Immature natural killer cell (primary cell): ENCODE measurements at regions not wholly inside any gene's neighbourhood (a gene's known extent, or its start where the extent isn't known, plus 50 kb on each side); places are given as distances from the start of the nearest gene placed in this dataset.
"Not testable (repeated sequence)": the region's sequence is repeated elsewhere in the genome, so short reads cannot be mapped to it uniquely, and the experiment has no call there.

Experiments
- DNase-seq, 3 donors: peaks; one replicate each; pipeline ENCODE4 v3.0.0; 2022; ENCODE audit warnings: mixed read lengths in 1 of 3
- H3K27ac Mint-ChIP-seq, 6 donors: one replicate each; pipeline ENCODE4 v1.8.0; 2020; ENCODE audit warnings: mixed read lengths in 6 of 6, mild to moderate bottlenecking in 5 of 6, inconsistent platforms in 4 of 6, moderate library complexity in 3 of 6
- H3K27me3 Mint-ChIP-seq, 3 donors: one replicate each; pipeline ENCODE4 v1.8.0; 2020 to 2021; ENCODE audit warnings: low read depth in 3 of 3, mild to moderate bottlenecking in 3 of 3, mixed read lengths in 3 of 3, moderate library complexity in 3 of 3, inconsistent platforms in 1 of 3
- H3K36me3 Mint-ChIP-seq, 3 donors: one replicate each; pipeline ENCODE4 v1.8.0; 2020; ENCODE audit warnings: mixed read lengths in 3 of 3, inconsistent platforms in 2 of 3, mild to moderate bottlenecking in 2 of 3
- H3K4me1 Mint-ChIP-seq, 2 donors: one replicate each; pipeline ENCODE4 v1.8.0; 2020; ENCODE audit warnings: inconsistent platforms in 2 of 2, mild to moderate bottlenecking in 2 of 2, mixed read lengths in 2 of 2, moderate library complexity in 1 of 2
- H3K4me3 Mint-ChIP-seq, 5 donors: one replicate each; pipeline ENCODE4 v1.8.0; 2020; ENCODE audit warnings: mild to moderate bottlenecking in 5 of 5, mixed read lengths in 5 of 5, inconsistent platforms in 3 of 5, moderate library complexity in 3 of 5
- H3K9me3 Mint-ChIP-seq, 6 donors: one replicate each; pipeline ENCODE4 v1.8.0; 2020; ENCODE audit warnings: mild to moderate bottlenecking in 6 of 6, mixed read lengths in 6 of 6, inconsistent platforms in 4 of 6, moderate library complexity in 3 of 6

GRCh38 chr9:74044844-74045243 is 452.3 kb upstream of the RORB start:
- Mint-ChIP-seq H3K9me3 (peaks cover 0 to 7% (median 0%) of the 10 kb centered on the region in 6 donors), H3K27ac (no peak overlapping the region), H3K36me3 (peaks cover 0 to 5% (median 0%) of the 10 kb centered on the region in 3 donors), H3K4me3 (no peak overlapping the region), H3K27me3 (peaks cover 0 to 2% (median 0%) of the 10 kb centered on the region in 3 donors), H3K4me1 (no peaks in the 10 kb centered on the region)
- DNase-seq, result no peak

- Mint-ChIP-seq H3K9me3 (peaks cover 0 to 31% (median 4%) of the 10 kb centered on the region in 6 donors), H3K27me3 (peaks cover 0 to 2% (median 0%) of the 10 kb centered on the region in 3 donors), H3K4me1 (no peaks in the 10 kb centered on the region), H3K27ac (no peak overlapping the region), H3K36me3 (no peaks in the 10 kb centered on the region), H3K4me3 (no peak overlapping the region)
- DNase-seq, result no peak
Measured at GRCh38 chr9:74056023-74056422, 441.1 kb upstream of the RORB start.

GRCh38 chr9:74057051-74057450 is 440.1 kb upstream of the RORB start:
- not testable (repeated sequence) for H3K27me3 Mint-ChIP-seq, H3K36me3 Mint-ChIP-seq, H3K4me1 Mint-ChIP-seq, H3K4me3 Mint-ChIP-seq, DNase-seq, H3K27ac Mint-ChIP-seq
- H3K9me3 Mint-ChIP-seq, result peaks cover under 1 to 34% (median 4%) of the 10 kb centered on the region in 6 donors

GRCh38 chr9:74064702-74065101 is 432.4 kb upstream of the RORB start:
- Mint-ChIP-seq H3K9me3 (peaks cover 0 to 11% (median 0%) of the 10 kb centered on the region in 6 donors), H3K4me3 (no peak overlapping the region), H3K27ac (no peak overlapping the region), H3K36me3 (peaks cover 0 to 4% (median 0%) of the 10 kb centered on the region in 3 donors), H3K4me1 (no peaks in the 10 kb centered on the region), H3K27me3 (peaks cover 0 to 5% (median 0%) of the 10 kb centered on the region in 3 donors)
- DNase-seq, result no peak

GRCh38 chr9:74066128-74066527 is 431.0 kb upstream of the RORB start:
- no peak for DNase-seq
- Mint-ChIP-seq H3K9me3 (peaks cover 0 to 8% (median 2%) of the 10 kb centered on the region in 6 donors), H3K4me1 (no peaks in the 10 kb centered on the region), H3K27me3 (peaks cover 0 to 4% (median 0%) of the 10 kb centered on the region in 3 donors), H3K4me3 (no peak overlapping the region), H3K36me3 (peaks cover 0 to 5% (median 0%) of the 10 kb centered on the region in 3 donors), H3K27ac (no peak overlapping the region)

GRCh38 chr9:74066605-74067004 is 430.5 kb upstream of the RORB start:
- Mint-ChIP-seq H3K27ac (no peak overlapping the region), H3K4me3 (no peak overlapping the region), H3K4me1 (no peaks in the 10 kb centered on the region), H3K9me3 (peaks cover 1 to 11% (median 5%) of the 10 kb centered on the region in 6 donors), H3K36me3 (peaks cover 0 to 10% (median 4%) of the 10 kb centered on the region in 3 donors), H3K27me3 (peaks cover 0 to 3% (median 1%) of the 10 kb centered on the region in 3 donors)
- no peak for DNase-seq

GRCh38 chr9:74071502-74071901 is 425.6 kb upstream of the RORB start:
- peaks cover 2 to 31% (median 18%) of the 10 kb centered on the region in 6 donors for H3K9me3 Mint-ChIP-seq
- H3K27me3 Mint-ChIP-seq, result peaks cover 0 to 2% (median 0%) of the 10 kb centered on the region in 3 donors
- no peaks in the 10 kb centered on the region for H3K4me1 Mint-ChIP-seq
- no peak for DNase-seq
- H3K4me3 Mint-ChIP-seq, result no peak overlapping the region
- no peak overlapping the region for H3K27ac Mint-ChIP-seq
- peaks cover 0 to 9% (median 6%) of the 10 kb centered on the region in 3 donors for H3K36me3 Mint-ChIP-seq

GRCh38 chr9:74073897-74074296 is 423.2 kb upstream of the RORB start:
- Mint-ChIP-seq H3K4me1 (no peaks in the 10 kb centered on the region), H3K9me3 (peaks cover 2 to 31% (median 18%) of the 10 kb centered on the region in 6 donors), H3K27me3 (peaks cover 0 to 2% (median 0%) of the 10 kb centered on the region in 3 donors), H3K36me3 (peaks cover 0 to 11% (median 9%) of the 10 kb centered on the region in 3 donors), H3K27ac (no peak overlapping the region), H3K4me3 (no peak overlapping the region)
- DNase-seq, result no peak

GRCh38 chr9:74078647-74079046 is 418.5 kb upstream of the RORB start:
- no peak overlapping the region for H3K4me3 Mint-ChIP-seq
- H3K27ac Mint-ChIP-seq, result no peak overlapping the region
- H3K4me1 Mint-ChIP-seq, result no peaks in the 10 kb centered on the region
- peaks cover 0 to 7% (median 1%) of the 10 kb centered on the region in 3 donors for H3K36me3 Mint-ChIP-seq
- DNase-seq, result no peak
- peaks cover 0 to 15% (median 2%) of the 10 kb centered on the region in 6 donors for H3K9me3 Mint-ChIP-seq
- H3K27me3 Mint-ChIP-seq, result peaks cover 0 to 3% (median 0%) of the 10 kb centered on the region in 3 donors

GRCh38 chr9:74080652-74081051 is 416.5 kb upstream of the RORB start:
- H3K9me3 Mint-ChIP-seq, H3K27me3 Mint-ChIP-seq, H3K4me1 Mint-ChIP-seq, H3K4me3 Mint-ChIP-seq, H3K36me3 Mint-ChIP-seq, DNase-seq, H3K27ac Mint-ChIP-seq: not testable (repeated sequence)

GRCh38 chr9:74083681-74084433 is 413.3 kb upstream of the RORB start:
- peaks cover 0 to 8% (median 0%) of the 10 kb centered on the region in 6 donors for H3K9me3 Mint-ChIP-seq
- no peak overlapping the region for H3K27ac Mint-ChIP-seq
- H3K4me3 Mint-ChIP-seq, result no peak overlapping the region
- peaks cover 0 to 6% (median 0%) of the 10 kb centered on the region in 3 donors for H3K27me3 Mint-ChIP-seq
- H3K36me3 Mint-ChIP-seq, result peaks cover 0 to 2% (median 0%) of the 10 kb centered on the region in 3 donors
- no peak for DNase-seq
- no peaks in the 10 kb centered on the region for H3K4me1 Mint-ChIP-seq

- H3K36me3 Mint-ChIP-seq, H3K27ac Mint-ChIP-seq, H3K9me3 Mint-ChIP-seq, H3K27me3 Mint-ChIP-seq, H3K4me3 Mint-ChIP-seq, DNase-seq, H3K4me1 Mint-ChIP-seq: not testable (repeated sequence)
Measured at GRCh38 chr9:74085384-74086037, 411.6 kb upstream of the RORB start.

GRCh38 chr9:74090921-74091320 is 406.2 kb upstream of the RORB start:
- not testable (repeated sequence) for H3K27me3 Mint-ChIP-seq, H3K4me1 Mint-ChIP-seq, DNase-seq, H3K27ac Mint-ChIP-seq, H3K36me3 Mint-ChIP-seq, H3K9me3 Mint-ChIP-seq, H3K4me3 Mint-ChIP-seq

GRCh38 chr9:74092491-74092834 is 404.7 kb upstream of the RORB start:
- H3K27ac Mint-ChIP-seq, result no peak overlapping the region
- H3K9me3 Mint-ChIP-seq, result peaks cover 0 to 5% (median 0%) of the 10 kb centered on the region in 6 donors
- H3K27me3 Mint-ChIP-seq, result peaks cover 0 to 2% (median 0%) of the 10 kb centered on the region in 3 donors
- DNase-seq, result no peak
- H3K36me3 Mint-ChIP-seq, result peaks cover 0 to 5% (median 0%) of the 10 kb centered on the region in 3 donors
- H3K4me3 Mint-ChIP-seq, result no peak overlapping the region
- H3K4me1 Mint-ChIP-seq, result no peaks in the 10 kb centered on the region
